ENCODE measurements at regions not wholly inside any gene's neighbourhood (a gene's known extent, or its start where the extent isn't known, plus 50 kb on each side); places are given as distances from the start of the nearest gene placed in this dataset.

DNA sequence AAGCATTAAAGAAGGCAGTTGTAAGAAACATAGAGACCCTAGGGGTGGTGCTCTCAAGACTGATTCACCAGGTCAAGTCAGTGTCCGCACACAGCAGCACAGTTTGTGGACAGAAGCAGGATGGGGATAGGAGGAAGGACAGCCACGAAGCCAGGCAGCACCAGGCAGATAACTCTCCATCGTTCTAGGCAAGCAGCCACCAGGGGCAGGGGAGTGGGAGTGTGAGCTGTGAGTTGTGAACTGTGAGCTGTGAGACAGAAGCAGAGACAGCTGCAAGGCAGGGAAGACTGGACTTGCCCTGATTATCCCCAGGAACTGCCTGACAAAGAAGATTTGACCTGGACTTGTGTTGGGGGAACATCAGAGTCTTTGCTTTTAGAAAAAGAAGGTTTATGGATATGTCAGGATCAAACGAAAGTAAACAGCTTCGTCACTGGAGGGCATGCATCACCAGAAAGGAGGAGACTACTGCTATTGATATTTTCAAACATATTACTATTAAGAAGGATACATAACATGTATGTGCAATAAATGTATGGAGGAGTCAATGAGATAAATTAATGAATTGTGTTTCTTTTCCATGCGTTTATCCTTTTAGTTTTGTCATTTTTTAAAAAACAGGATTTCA, 286.1 kb downstream of the IRS2 start:
- no peak for DNase-seq

DNA sequence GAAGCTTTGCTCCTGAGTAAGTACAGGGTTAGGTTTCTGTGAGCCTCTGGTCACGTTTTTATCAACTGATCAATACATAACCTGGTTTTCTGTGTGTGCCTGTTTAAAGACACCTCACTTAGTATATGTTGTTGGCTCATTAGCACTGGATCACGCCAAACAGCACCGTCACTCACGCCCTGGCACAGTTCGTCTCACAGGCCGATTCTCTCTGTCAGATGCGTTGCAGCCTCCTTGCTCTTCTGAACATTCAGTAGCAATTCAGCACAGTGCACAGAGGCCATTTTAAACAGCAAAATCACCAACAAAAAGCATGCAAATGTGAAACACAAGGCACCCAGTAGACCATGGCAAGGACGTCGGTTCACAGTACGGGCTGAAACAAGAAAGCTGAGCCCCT, 288.5 kb downstream of the IRS2 start:
- DNase-seq, result no peak

DNA sequence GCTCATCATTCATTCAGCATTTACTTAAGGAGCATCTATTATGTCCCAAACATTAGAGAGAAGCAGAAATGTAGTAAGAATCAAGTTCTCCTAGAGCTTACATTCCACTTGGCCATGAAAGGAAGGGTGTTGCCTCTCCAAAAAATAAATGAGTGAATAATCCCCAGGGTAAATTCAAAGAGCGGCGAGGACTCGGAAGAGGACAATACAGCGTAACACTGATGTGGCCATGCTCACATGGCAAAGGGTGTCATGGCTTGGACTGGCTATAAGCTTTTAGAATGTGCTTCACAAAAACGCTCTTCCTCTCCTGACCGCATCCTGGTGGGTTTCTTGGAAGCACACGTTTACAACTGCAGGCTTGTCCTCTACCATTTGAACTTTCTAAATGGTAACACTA, 290.2 kb downstream of the IRS2 start:
- DNase-seq, result no peak

DNA sequence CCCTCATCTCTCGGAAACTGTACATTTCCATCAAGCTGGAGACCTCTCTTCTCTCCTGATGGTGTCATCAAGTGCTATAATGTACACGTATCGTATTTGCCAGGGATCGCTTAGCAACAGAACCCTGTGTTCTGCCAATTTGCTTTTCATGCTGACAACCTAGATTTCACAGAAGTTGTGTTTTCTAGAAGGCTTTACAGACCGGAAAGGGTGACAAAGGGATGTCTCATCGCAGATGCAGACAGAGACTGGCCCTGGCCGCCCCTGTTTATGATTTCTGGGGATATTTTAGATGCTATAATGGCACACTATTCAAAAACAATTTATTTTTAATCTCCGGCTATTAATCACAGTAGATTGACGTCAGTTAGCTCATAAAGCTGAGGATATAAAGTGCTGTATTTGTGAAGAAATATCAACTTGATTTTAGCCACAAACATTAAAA, 291.4 kb downstream of the IRS2 start:
- no peak for DNase-seq

DNA sequence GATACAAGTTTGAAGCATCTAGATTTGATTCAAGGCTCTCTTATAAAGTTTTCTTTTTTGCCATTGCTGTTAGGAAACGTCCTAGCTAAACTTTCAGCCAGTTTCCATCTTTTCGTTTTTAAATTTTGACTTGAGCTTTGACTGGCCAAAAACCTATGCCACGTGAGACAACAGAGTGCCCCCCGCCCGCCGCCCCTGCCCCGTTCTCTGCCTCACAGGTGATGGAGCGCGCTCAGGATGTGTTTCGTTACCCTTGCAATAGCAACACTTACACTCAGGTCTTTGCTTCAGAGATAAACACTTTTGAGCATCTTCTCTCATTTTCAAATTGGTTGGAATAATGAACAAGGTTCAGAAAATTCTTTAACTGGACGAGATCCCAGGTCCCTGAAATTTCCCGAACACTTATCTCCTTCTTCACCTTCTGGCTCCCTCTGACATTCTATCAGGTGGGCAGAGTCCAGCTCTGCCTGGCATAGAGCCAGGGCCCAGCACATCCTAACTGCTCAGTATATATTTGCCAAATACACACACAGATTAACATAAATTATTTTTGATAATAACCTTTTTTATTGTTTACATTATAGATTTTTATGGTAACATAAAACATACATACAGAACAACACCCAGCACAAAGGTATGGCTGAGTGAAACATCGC, 301.1 kb downstream of the IRS2 start:
- DNase-seq, result no peak

DNA sequence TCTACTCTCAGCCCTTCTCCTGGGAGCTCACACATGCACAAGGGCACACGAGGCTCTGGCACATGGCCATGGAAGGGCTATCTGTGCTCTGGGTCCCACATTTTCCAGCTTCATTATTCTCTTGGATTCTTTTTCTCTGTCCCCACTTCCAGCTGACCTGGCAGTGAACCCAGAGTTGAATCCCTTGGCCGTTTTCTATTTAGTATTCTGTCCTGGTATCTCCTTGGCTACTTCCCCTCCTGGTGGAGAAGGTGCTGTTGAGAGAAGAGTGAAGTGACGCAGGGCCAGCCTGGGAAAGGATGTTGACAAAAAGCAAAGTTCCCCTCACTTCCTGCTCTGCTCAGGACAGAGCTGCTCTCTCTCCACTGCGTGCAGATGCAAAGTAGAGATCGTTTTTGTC, 303.1 kb downstream of the IRS2 start:
- no peak for DNase-seq

DNA sequence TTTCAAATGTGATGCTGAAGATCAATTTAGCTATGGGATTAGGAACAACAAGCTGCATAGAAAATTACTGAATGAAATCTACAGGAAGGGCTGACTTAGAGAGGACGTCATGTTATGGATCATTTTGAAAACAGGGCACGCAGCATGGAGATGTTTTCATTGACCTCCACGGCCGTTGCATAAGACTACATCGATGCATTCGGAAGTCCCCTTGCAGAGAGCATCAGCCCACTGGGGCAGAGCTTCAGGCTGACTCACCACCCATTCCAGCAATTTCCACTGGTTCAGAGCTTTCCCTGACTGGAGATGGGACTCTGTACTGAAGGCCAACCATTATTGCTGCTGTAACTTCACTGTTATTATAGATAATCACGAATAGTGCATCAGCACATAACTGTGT, 305.3 kb downstream of the IRS2 start:
- no peak for DNase-seq

DNA sequence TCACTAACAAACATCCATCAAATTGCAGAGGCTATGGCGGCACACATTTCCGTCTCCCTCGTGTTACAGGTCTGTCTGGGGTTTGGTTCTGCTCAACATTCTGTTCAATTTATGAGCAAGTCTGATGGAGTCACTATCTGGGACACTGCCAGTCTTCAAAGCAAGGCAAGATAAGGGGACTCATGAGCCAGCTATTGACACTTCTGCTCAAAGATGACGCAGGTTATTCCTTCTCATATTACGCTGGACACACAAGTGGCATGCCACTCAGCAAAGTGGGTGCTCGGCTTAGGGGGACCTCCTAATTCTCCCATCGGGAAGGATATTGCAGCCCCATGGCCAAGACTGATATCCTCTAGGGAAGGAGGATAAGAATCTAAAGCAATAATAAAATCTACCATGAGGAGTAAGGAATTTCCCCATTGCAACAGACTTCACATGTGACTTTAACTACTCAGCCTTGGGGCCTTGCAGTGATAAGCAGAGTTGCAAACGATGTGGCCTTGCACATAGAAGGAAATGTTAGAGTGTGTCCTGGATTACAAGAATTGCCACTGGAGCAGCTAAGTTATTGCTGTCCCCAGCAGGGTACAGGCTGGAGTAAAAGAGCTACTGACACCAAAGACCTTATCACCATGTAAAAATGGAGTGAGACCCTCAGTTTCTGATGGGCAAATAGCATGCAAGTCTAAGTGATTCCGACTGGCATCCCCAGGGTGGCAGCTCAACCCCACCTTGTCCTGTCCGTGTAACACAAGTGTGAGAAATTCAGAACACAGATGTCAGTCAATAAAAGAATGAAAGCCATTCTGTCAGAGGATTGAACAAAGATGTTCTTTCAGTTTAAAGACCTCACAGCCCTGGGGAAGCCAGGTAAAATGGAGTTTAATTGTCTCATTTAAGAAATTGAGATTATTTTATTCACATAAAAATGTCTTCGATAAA, 306.1 kb downstream of the IRS2 start:
- DNase-seq, result no peak

DNA sequence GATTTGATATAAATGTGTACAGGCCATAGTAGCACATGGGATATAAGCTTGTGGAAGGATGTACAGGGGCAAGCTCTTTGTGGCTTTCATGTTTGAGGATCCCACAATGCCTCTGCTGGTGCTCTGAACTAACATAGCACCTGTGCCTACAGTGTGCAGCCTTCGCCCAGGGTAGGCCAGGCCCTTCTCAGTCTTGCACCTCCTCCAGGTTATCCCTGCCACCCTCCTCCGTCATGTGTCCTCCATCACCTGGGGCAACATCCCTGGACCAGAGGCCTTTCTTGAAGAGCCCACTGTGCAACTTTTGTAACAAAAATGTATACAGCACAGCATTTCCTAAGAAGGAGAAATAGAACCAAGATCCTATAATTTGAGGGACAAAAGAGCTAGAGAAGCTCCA, 306.8 kb downstream of the IRS2 start:
- no peak for DNase-seq

DNA sequence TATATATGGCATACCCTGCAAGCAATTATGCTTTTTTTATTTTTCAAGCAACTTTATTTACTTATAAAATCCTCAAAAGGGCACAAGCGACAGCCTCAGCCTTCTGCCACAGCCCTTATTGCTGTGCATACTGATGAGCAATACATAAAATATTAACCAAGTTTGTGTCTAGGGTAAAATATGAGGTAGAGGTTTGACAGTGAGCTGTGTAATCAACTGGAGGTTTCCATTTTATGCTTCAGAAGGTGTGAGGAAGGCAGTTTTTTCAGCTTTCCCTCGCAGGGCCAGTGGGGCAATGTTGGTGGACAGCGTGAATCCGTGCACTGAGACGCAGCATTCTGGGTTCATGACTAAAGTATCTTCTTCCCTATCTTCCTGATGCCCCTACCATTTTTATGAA, 310.4 kb downstream of the IRS2 start:
- DNase-seq, result no peak

DNA sequence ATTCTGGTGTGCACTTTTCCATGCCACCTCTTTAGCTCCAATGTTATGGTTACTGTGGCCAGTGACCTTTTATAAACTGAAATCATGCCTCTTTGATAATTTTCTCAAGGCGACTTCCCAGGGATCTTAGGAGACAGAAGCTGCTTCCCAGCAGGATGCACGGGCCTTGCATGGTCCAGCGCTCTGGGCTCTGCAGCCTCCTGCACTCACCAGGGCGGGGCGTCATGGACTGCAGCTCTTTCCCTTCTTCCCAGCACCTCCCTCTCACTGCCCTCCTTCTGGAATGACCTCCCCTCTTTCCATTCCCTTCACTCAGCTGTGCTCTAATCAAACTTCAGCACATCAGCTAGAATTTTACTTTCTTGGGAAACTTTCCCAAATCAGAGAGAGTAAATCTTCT, 318.3 kb downstream of the IRS2 start:
- DNase-seq, result no peak

DNA sequence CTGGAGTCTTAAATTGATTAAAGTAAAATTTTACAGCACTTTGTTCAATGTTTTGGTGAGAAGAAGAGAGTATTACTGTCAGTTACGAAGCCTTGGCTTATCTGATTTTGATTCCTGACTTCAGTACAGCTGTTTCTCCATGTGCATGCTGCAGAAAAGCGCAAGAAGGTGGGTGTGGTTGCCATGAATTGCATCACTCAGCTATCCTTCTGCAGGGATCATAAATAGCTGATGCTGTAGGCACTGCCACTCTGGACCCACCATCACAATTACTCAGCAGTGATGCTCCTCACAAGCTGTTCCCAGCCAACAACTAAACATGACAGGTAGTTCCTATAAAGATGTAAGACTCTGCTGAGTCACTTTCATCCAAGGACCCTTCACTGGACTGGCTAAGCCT, 321.2 kb downstream of the IRS2 start:
- no peak for DNase-seq

DNA sequence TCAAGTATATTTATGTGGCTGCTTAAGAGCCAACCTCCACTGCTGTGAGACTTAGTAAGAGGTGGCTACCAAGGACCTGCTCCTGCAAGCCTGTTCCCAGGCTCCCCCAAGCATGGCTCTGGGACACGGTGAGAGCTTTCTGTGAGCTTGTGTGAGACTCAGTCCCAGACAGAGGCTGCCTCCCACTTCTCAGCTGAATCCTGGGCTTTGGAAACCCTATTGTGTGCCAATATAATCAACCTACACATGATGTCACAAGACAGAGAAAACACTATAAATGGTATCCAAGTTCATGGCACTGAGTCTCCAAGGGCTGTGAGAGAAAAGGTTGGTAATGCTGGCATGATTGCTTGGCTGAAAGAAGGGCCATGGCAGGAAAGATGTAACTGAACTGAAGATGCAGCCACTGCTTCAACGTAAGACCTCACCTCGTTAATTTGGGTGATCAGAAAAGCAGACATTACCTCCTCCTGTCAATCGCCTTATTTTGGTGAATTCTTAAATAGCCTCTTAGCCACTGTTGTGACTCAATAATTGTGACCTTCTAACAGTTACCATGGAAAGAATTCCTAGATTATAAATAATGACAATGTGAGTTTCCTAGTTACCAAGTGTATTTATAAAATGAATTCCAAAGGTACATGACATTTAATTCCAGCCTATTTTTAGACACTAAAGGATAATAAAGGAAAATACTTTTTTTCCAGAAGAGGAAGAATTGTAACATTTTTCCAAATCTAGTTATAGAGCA, 332.0 kb downstream of the IRS2 start:
- no peak for DNase-seq

DNA sequence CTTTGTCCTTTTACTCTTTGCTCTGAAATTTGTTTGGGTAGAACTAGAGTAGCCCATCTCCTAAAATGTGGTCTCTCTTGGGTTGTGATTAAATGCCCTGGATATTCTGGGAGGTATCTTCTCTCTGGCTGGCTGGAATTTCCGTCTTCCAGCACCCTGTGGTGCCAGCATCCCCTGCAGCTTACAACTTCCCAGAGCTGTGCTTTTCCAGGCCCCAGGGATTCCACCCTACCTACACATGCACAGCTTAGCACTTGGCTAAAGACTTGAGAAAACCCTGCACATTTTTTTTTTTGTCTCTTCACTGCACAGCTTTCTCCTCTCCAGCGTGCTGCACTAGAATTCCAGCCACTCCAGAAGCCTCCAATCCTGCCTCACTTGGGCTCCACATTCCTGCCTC, 334.7 kb downstream of the IRS2 start:
- DNase-seq, result no peak

DNA sequence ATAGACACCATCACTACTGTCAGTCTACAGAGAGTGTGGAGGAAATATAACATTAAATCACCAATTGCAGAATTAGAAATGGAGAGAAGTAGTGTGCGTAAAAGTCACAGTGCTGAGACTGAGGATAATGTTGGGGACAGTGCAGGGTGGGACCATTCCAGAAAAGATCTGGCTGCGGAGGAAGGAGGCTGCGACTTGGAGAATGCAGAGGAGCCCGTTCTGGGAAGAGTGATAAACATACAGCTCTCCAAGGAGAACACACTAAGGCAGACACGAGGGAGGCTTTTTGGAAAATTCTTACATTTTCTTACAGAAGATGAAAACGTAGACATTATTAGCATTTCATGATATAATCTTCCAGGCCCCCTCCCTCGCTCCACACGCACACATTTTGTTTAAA, 337.8 kb downstream of the IRS2 start:
- no peak for DNase-seq

DNA sequence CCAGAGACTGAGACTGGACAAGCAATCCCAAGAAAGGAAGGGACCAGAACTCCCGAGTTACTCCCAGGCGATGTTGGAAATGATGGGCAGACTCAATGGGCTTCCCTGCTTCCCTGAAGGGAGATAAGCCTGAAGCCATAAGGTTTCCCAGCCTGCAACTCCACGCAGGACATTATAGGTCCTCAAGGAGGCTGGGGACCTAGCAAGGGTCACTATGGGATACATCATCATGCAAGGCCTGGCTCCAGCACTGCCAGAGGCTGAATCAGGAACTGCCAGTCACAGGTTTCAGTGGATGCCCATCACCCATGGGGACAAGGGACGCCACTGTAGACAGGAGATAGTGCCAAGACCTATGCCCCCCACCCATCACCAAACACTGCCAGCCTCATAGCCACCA, 338.7 kb downstream of the IRS2 start:
- DNase-seq, result no peak

DNA sequence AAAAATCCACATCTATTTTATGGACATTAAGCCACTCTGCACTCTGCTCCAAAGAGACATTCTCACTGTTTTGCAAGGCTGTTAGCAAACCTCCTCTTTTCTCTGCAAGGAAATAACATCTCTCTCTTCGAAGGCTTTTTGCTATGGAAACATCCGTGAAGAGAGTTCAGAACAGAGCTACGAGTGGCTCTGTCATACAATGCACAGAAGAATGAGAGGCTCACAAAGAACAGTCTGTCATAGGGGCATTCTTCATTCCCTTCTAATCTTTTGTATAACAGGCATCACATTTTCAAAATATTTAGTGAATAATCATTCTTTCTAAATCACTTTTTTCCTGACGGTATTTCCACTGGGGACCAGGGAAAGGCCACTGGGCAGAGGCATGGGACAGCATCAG, 346.1 kb downstream of the IRS2 start:
- DNase-seq, result no peak

DNA sequence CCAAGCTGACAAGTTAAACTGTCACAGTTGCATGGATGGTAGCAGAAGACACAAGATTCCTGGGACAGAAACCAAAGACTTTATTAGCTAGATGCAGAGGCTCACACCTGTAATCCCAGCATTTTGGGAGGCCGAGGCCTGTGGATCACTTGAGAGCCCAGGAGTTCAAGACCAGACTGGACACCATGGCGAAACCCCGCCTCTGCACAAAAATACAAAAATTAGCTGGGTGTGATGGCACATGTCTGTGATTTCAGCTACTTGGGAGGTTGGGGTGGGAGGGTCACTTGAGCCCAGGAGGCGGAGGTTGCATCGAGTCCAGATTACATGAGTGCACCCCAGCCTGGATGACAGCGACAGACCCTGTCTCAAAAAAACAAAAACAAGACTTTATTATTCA, 346.6 kb downstream of the IRS2 start:
- no peak for DNase-seq

DNA sequence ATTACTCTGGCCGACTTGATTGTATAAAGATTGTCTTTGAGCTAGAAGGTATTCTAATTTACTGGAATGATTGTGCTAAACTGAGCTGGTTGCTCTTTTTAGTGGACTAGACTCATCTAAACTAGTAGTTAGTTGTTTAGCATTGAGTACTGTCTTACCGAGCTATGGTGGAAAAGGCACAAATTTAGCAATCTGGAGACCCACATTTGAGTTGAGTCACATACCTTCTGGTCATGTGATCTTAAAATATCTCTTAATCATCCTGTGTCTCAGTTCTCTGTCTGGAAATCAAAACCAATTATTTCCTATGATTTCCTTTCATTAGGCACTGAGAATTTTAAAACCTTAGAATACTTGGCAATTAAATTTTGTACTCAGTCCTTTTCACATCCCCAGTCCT, 349.5 kb downstream of the IRS2 start:
- no peak for DNase-seq

DNA sequence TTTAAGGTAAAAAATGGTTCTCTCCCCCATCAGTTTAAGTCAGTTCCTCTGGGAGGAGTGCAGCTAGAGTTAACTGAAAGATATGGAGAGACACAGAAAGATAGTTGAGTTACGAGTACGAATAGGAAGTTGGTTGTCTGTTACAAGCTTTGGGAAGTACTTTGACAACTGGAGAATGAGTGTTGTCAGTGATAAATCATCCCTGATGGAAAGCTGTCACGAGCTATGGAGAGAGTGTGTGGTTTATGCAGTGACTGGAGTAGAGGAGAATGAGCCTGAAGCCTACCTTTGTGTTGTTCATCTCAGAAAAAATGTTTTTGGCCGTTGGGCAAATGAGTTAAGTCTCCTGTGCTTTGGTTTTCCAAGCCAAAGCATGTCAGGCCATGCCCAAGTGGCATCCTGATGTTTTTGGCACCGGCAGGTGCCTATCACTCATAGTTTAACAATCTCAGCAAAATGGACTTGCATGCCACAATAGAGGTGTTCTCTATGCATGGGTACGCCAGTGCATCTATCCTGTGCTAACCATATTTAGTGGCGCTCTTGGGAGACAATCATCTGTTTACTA, 350.2 kb downstream of the IRS2 start:
- no peak for DNase-seq

DNA sequence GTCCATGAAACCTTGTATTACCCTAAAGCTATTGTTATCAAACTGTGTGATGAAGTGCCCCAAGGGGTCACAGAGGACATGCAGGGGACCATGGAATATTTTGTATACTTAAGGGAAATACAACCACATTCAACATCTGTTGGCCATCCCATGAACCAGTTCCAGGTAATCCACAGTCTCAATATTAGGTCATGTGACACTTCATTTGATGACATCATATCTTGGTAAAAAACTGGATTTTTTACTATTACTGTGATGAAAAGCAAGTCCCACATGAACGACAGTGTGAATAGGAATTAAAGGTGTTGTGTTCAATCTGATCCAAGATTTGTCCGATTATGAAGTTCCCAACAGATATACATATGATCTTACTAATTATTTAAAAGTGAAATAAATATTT, 355.2 kb downstream of the IRS2 start:
- no peak for DNase-seq

DNA sequence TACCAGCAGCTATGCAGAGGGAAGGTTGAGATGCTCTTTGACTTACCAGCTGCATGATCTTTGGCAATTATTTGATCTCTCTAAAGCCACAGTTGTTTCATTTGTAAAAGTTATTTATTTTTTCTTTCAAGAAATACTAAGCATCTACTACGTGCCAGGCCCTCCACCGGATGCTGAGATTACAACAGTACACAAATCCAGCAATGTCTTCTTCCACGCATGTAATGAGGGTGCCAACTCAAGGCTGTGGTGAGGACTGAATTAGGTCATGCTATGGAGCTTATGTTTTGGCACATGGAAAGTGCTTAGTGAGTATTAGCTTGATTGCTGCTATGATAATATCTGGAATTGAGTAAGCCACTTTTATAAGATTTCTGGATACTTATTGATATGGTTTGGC, 358.2 kb downstream of the IRS2 start:
- DNase-seq, result no peak

DNA sequence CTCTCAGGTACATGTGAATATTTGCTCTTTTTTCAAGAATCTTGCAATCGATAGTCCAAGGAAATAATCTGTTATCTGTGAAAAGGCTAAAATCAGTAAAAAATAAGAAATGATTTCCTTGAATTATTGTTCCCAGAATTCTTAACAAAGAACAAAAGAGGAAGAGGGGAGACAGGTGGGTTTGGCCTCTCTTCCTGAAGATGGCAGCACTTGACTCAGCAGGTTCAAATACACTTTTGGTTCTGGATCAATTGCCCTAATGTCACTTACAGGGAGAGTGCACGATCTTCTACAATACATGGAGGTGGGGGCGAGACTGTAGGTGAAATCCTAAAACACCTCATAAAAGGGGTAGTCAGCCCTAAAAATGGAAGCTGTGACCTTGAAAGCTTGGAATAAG, 358.7 kb downstream of the IRS2 start:
- DNase-seq, result no peak
